DND-41 (cell line): ENCODE measurements at regions not wholly inside any gene's neighbourhood (a gene's known extent, or its start where the extent isn't known, plus 50 kb on each side); places are given as distances from the start of the nearest gene placed in this dataset.

ENCODE experiments used
- ATAC-seq: fragments of 200-7000 bp; cut with Tn5 transposase; 3 replicates; pipeline ENCODE4 v1.9.1; 2021; ENCODE audit warnings: low read depth; ENCODE audit not compliant: insufficient read depth
- DNase-seq: peaks from one replicate; pipeline ENCODE4 v3.0.0-alpha.2; 2020
- H2AFZ ChIP-seq: 2 replicates; pipeline ENCODE4 v1.6.0; 2012; ENCODE audit warnings: low read depth, low read length
- H3K27ac ChIP-seq: 2 replicates; pipeline ENCODE4 v1.5.1; 2012; ENCODE audit warnings: low read length, inconsistent platforms
- H3K27me3 ChIP-seq: fragments of 200-600 bp; sonication (generic); 2 replicates; pipeline ENCODE4 v1.6.0; 2012; ENCODE audit warnings: low read length, mild to moderate bottlenecking, inconsistent platforms; ENCODE audit not compliant: insufficient read depth, poor library complexity
- H3K36me3 ChIP-seq: 2 replicates; pipeline ENCODE4 v1.5.1; 2012; ENCODE audit warnings: low read length, inconsistent platforms; ENCODE audit not compliant: insufficient read depth
- H3K4me1 ChIP-seq: 2 replicates; pipeline ENCODE4 v1.5.1; 2012; ENCODE audit warnings: mild to moderate bottlenecking, low read length; ENCODE audit not compliant: insufficient read depth
- H3K4me2 ChIP-seq: 2 replicates; pipeline ENCODE4 v1.6.0; 2012; ENCODE audit warnings: mild to moderate bottlenecking, moderate library complexity, low read length, inconsistent platforms; ENCODE audit not compliant: insufficient read depth
- H3K4me3 ChIP-seq, 2 experiments: fragments of 200-600 bp in 1 of 2; shearing (Covaris generic) in 1 of 2; 2 replicates each; pipeline ENCODE4 v1.5.1; 2012 to 2016; ENCODE audit warnings: inconsistent platforms in 2 of 2, low read length in 2 of 2, mild to moderate bottlenecking in 2 of 2, low read depth in 1 of 2, moderate library complexity in 1 of 2
- H3K79me2 ChIP-seq: 2 replicates; pipeline ENCODE4 v1.6.0; 2012; ENCODE audit warnings: low read length, inconsistent platforms; ENCODE audit not compliant: insufficient read depth
- H3K9ac ChIP-seq: 2 replicates; pipeline ENCODE4 v1.6.0; 2012; ENCODE audit warnings: low read depth, mild to moderate bottlenecking, inconsistent platforms, low read length, moderate library complexity
- H3K9me3 ChIP-seq: 2 replicates; pipeline ENCODE4 v1.5.1; 2012; ENCODE audit warnings: low read length, moderate library complexity, mild to moderate bottlenecking, inconsistent platforms; ENCODE audit not compliant: insufficient read depth, severe bottlenecking
- H4K20me1 ChIP-seq: 2 replicates; pipeline ENCODE4 v1.6.0; 2012; ENCODE audit warnings: low read length; ENCODE audit not compliant: insufficient read depth
- EZH2 ChIP-seq: IDR thresholded peaks from 3 replicates; pipeline ENCODE4 v1.6.1; 2012; ENCODE audit warnings: borderline replicate concordance, low read depth, mild to moderate bottlenecking, moderate library complexity, low read length, inconsistent platforms; ENCODE audit not compliant: severe bottlenecking
- TF ChIP-seq, protein P1 (sequence below): IDR thresholded peaks from 2 replicates; pipeline ENCODE4 v1.5.1; 2012; ENCODE audit warnings: borderline replicate concordance, low read length, moderate library complexity, mild to moderate bottlenecking; ENCODE audit not compliant: poor library complexity, severe bottlenecking; ENCODE audit errors: extremely low read depth

DNA sequence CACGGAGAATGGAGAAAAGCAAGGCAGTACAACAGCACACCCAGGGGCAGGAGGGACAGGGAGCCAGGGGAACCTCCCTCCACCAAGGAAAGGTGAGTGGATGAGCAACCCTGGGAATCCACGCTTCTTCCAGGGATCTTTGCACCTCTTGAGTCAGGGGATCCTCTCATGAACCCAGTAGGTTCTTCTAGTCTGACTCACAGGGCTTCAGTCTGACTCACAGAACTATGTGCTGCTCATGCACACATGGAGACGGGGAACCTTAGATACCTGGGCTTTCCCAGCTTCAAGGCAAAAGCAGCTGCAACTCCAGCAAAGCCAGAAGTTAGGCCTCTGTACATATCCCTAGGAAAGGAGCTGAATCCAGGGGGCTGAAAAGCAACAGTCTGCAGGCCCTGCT is 1021.4 kb upstream of the TENM4 start:
- H3K27me3 ChIP-seq: no peaks in the 10 kb centered on the region
- no peak overlapping the region for H3K4me2 ChIP-seq
- no peak overlapping the region for H3K4me3 ChIP-seq
- H3K4me1 ChIP-seq: no peaks in the 10 kb centered on the region
- peaks cover 5% of the 10 kb centered on the region for H3K9me3 ChIP-seq
- H4K20me1 ChIP-seq: no peaks in the 10 kb centered on the region
- no peaks in the 10 kb centered on the region for H3K79me2 ChIP-seq
- TF ChIP-seq, protein P1, sequence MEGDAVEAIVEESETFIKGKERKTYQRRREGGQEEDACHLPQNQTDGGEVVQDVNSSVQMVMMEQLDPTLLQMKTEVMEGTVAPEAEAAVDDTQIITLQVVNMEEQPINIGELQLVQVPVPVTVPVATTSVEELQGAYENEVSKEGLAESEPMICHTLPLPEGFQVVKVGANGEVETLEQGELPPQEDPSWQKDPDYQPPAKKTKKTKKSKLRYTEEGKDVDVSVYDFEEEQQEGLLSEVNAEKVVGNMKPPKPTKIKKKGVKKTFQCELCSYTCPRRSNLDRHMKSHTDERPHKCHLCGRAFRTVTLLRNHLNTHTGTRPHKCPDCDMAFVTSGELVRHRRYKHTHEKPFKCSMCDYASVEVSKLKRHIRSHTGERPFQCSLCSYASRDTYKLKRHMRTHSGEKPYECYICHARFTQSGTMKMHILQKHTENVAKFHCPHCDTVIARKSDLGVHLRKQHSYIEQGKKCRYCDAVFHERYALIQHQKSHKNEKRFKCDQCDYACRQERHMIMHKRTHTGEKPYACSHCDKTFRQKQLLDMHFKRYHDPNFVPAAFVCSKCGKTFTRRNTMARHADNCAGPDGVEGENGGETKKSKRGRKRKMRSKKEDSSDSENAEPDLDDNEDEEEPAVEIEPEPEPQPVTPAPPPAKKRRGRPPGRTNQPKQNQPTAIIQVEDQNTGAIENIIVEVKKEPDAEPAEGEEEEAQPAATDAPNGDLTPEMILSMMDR: no peak
- TF ChIP-seq EZH2: no peak
- no peak for ATAC-seq
- H3K9ac ChIP-seq: no peak overlapping the region
- H2AFZ ChIP-seq: no peak overlapping the region
- no peak overlapping the region for H3K27ac ChIP-seq
- no peaks in the 10 kb centered on the region for H3K36me3 ChIP-seq
- DNase-seq: no peak

DNA sequence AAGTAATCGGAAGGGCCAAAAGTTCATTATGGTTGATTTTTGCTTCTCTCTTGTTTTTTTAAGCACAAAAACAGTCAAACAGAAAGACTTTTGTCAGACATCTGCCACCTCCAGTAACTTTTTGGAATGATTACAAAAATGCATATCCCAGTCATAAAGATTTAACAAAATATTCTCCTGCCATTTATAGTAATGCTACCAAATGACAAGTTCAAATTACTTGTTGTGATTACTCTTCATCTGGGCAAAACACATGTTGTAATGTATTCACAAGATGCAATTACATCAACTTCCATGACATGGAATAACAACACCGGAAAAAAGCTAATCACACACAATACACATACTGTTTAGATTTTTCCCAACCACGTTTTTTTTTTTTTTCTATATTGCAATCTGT is 1017.5 kb upstream of the TENM4 start:
- ATAC-seq (no peak), DNase-seq (no peak)
- TF ChIP-seq EZH2: no peak
- TF ChIP-seq, protein P1: no peak
- Histone ChIP-seq H2AFZ (no peak overlapping the region), H3K27me3 (no peaks in the 10 kb centered on the region), H3K79me2 (no peaks in the 10 kb centered on the region), H3K4me3 (no peak overlapping the region), H3K4me2 (no peak overlapping the region), H3K4me1 (no peaks in the 10 kb centered on the region), H4K20me1 (no peaks in the 10 kb centered on the region), H3K36me3 (no peaks in the 10 kb centered on the region), H3K27ac (no peak overlapping the region), H3K9ac (no peak overlapping the region), H3K9me3 (peaks cover 3% of the 10 kb centered on the region)

DNA sequence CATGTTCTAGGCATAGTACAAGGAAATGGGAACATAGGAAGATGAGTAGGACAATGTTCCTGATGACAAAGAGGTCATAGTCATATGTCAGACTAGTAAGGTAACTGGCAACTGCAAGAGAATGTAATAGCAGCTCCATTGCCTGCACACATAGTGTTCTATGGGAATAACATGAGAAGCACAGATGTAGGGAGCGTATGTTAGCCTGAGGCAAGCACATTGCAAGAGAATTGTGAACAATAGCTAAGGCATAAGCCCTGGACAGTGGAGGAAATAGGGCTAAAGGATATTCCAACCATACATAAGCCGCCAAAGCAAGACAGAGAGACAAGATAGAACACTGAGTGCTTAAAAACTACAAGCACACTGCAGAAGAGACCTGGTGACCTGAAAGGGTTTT is 1017.0 kb upstream of the TENM4 start:
- H4K20me1 ChIP-seq: no peaks in the 10 kb centered on the region
- ATAC-seq (no peak), DNase-seq (no peak)
- H2AFZ ChIP-seq: no peak overlapping the region
- no peak overlapping the region for H3K4me3 ChIP-seq
- no peaks in the 10 kb centered on the region for H3K79me2 ChIP-seq
- no peaks in the 10 kb centered on the region for H3K9me3 ChIP-seq
- H3K27me3 ChIP-seq: no peaks in the 10 kb centered on the region
- no peaks in the 10 kb centered on the region for H3K4me1 ChIP-seq
- no peak for TF ChIP-seq EZH2
- TF ChIP-seq, protein P1: no peak
- H3K36me3 ChIP-seq: no peaks in the 10 kb centered on the region
- H3K27ac ChIP-seq: no peak overlapping the region
- no peak overlapping the region for H3K9ac ChIP-seq
- no peak overlapping the region for H3K4me2 ChIP-seq

DNA sequence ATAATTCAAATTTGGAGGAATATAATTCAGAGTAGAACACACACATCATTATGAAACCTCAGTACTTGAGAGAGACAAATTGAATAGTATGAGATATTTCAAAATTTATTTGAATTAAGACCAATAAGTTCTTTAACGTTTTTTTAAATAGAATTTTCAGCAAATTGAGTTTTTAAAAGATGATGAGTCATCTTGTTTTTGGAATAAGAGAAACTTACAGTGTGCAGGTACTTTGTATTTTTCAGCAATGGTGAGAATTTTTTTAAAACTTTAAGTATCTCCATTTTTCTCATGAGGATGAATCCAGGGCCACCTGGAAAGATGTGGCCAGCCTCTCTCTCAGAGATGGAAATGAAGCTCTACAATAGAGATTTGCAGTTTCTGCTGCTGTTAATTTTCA is 1015.0 kb upstream of the TENM4 start:
- Histone ChIP-seq H3K79me2 (no peaks in the 10 kb centered on the region), H3K4me2 (no peak overlapping the region), H3K4me1 (no peaks in the 10 kb centered on the region), H3K9me3 (no peaks in the 10 kb centered on the region), H3K9ac (no peak overlapping the region), H3K27me3 (no peaks in the 10 kb centered on the region), H3K27ac (no peak overlapping the region), H3K36me3 (no peaks in the 10 kb centered on the region), H3K4me3 (no peak overlapping the region), H2AFZ (no peak overlapping the region), H4K20me1 (no peaks in the 10 kb centered on the region)
- no peak for TF ChIP-seq EZH2
- TF ChIP-seq, protein P1: no peak
- no peak for ATAC-seq
- no peak for DNase-seq
